ENCODE measurements at regions not wholly inside any gene's neighbourhood (a gene's known extent, or its start where the extent isn't known, plus 50 kb on each side); places are given as distances from the start of the nearest gene placed in this dataset.

DNA sequence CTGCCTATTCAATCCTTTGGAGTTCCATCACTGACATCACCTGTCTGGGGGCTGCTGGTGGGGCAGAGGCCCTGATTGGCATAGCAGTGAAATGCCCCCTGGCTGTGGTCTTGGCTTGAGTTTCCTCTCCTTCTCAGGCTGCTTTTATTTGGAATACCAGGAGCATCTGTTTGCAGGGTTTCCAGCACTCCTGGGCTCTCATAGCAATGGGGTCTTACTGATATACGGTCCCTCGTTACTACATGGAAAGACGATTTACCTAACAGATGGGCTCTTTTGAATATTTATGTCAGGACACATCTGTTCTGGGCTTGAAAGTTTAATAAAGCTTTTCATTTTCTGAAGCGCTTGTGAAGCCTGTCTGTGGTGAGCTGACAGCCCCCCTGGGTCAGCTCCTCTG is 230.3 kb downstream of the SLC4A3 start:
- no peak overlapping the region for H3K27ac ChIP-seq (ENCODE audit: insufficient read length, low read depth, low read length)
- H2BK20ac ChIP-seq (ENCODE audit: low read depth, low read length, poor library complexity, severe bottlenecking): no peak overlapping the region
- H2BK12ac ChIP-seq (ENCODE audit: insufficient read length, low read depth, low read length): no peak overlapping the region
- H3K79me2 ChIP-seq (ENCODE audit: insufficient read depth, low read length): no peaks in the 10 kb centered on the region
- no peak overlapping the region for H2BK120ac ChIP-seq (ENCODE audit: low read depth, low read length, poor library complexity, severe bottlenecking)
- Mint-ChIP-seq H3K4me1 (peaks cover 9 to 10% of the 10 kb centered on the region in 2 experiments), H3K4me3 (no peak overlapping the region), H3K9me3 (no peaks in the 10 kb centered on the region; a peak in 2 of 5 replicates), H3K36me3 (ENCODE audit: insufficient read depth in 1 of 3, low read depth in 3 of 3) (no peaks in the 10 kb centered on the region; a peak in 1 of 7 replicates), H3K27ac (no peak overlapping the region), H3K27me3 (ENCODE audit: low read depth) (peaks cover 19% of the 10 kb centered on the region)
- no peak overlapping the region for H2BK15ac ChIP-seq (ENCODE audit: low read depth, low read length)
- no peak for TF ChIP-seq CTCF (conservative IDR thresholded peaks at IDR 0.05)
- H3T11ph ChIP-seq (ENCODE audit: low read length): no peak overlapping the region
- no peak overlapping the region for H3K56ac ChIP-seq (ENCODE audit: insufficient read length, low read depth, low read length)
- no peaks in the 10 kb centered on the region for H3K23me2 ChIP-seq (ENCODE audit: insufficient read length, low read depth, low read length, poor library complexity, severe bottlenecking)
- no peak overlapping the region for H3K14ac ChIP-seq (ENCODE audit: insufficient read depth, low read length)
- no peaks in the 10 kb centered on the region for H3K79me1 ChIP-seq (ENCODE audit: insufficient read depth, low read depth, low read length, poor library complexity, severe bottlenecking)
- no peaks in the 10 kb centered on the region for H3K4me1 ChIP-seq (ENCODE audit: insufficient read depth, low read length)
- no peak for DNase-seq
- no CpG with 5 or more reads among the region's 4 CpGs for WGBS (ENCODE audit: extremely low coverage, insufficient read length, low lambda C conversion rate)
- H4K20me1 ChIP-seq (ENCODE audit: control insufficient read depth, insufficient read depth, insufficient read length): no peaks in the 10 kb centered on the region
- no peak overlapping the region for H4K5ac ChIP-seq (ENCODE audit: insufficient read length, low read depth, low read length)
- no peak overlapping the region for H3K9ac ChIP-seq (ENCODE audit: extremely low read depth, insufficient read length, low read length)
- H2AK5ac ChIP-seq (ENCODE audit: insufficient read length, low read length): no peak overlapping the region
- no peaks in the 10 kb centered on the region; the same call in 1 of the 2 replicates for H3K27me3 ChIP-seq (ENCODE audit: insufficient read depth, low read length)
- H2BK5ac ChIP-seq (ENCODE audit: insufficient read length, low read length): no peak overlapping the region
- no peak overlapping the region for H4K91ac ChIP-seq (ENCODE audit: insufficient read length, low read depth, low read length)
- H3K4me2 ChIP-seq (ENCODE audit: insufficient read depth, insufficient read length, low read length): no peak overlapping the region
- H3K18ac ChIP-seq (ENCODE audit: insufficient read length, low read depth, low read length): no peak overlapping the region
- no peaks in the 10 kb centered on the region for H3K9me3 ChIP-seq (ENCODE audit: control insufficient read depth, low read depth, low read length)
- H3K23ac ChIP-seq (ENCODE audit: insufficient read length, low read depth, low read length): no peak overlapping the region
- no peak overlapping the region for H3K4ac ChIP-seq (ENCODE audit: low read depth, low read length)
- no peak overlapping the region for H2AFZ ChIP-seq (ENCODE audit: low read length)
- no peak overlapping the region for H4K8ac ChIP-seq (replicated peaks; ENCODE audit: insufficient read length, low read depth, low read length)
